Occipital lobe (tissue), 1 donor: ENCODE measurements at regions not wholly inside any gene's neighbourhood (a gene's known extent, or its start where the extent isn't known, plus 50 kb on each side); places are given as distances from the start of the nearest gene placed in this dataset.
"Not testable (repeated sequence)": the region's sequence is repeated elsewhere in the genome, so short reads cannot be mapped to it uniquely, and the experiment has no call there.

ENCODE experiments used
- DNase-seq: peaks from one replicate; lab custom pipeline; 2025; lab: John Stamatoyannopoulos, UW

DNA sequence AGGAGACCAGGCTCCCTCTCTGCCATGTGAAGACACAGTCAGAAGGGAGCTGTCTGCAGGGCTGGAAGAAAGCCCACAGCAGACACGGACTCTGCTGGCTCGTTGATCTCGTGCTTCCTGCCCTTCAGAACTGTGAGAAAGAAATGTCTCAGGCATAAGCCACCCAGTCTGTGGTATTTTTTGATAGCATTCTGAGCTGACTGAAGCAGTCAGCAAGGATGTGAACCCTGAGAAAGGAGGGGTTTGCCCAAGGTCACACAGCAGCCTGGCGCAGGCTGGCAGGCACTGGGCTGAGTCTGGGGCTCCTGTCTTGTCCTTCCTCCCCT is 255.1 kb upstream of the B3GAT1 start:
- no peak for DNase-seq

- no peak for DNase-seq
Observed at GRCh38 chr11:134666273-134667174, 254.5 kb upstream of the B3GAT1 start.

- no peak for DNase-seq
Observed at GRCh38 chr11:134665571-134666270, 253.7 kb upstream of the B3GAT1 start.

DNA sequence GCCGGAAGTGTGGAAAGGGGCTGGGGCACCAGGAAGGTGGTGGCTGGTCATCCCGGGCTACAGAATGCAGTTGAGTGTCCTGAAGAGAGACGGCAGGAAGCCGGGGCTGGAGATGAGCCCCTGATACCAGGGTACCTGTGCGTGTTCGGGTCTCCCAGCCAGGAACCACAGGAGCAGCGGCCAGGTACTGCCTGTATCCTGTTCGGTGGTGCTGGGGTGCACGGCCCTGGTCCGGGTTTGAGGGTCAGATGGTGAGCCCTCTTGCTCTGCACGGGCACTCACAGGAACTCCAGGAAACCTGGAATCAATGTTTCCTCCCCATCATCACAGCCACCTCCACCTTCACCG is 253.1 kb upstream of the B3GAT1 start:
- DNase-seq = no peak

GRCh38 chr11:134664447-134665187 is 252.6 kb upstream of the B3GAT1 start:
- DNase-seq = no peak

- DNase-seq = no peak
Observed at GRCh38 chr11:134663506-134664313, 251.7 kb upstream of the B3GAT1 start.

DNA sequence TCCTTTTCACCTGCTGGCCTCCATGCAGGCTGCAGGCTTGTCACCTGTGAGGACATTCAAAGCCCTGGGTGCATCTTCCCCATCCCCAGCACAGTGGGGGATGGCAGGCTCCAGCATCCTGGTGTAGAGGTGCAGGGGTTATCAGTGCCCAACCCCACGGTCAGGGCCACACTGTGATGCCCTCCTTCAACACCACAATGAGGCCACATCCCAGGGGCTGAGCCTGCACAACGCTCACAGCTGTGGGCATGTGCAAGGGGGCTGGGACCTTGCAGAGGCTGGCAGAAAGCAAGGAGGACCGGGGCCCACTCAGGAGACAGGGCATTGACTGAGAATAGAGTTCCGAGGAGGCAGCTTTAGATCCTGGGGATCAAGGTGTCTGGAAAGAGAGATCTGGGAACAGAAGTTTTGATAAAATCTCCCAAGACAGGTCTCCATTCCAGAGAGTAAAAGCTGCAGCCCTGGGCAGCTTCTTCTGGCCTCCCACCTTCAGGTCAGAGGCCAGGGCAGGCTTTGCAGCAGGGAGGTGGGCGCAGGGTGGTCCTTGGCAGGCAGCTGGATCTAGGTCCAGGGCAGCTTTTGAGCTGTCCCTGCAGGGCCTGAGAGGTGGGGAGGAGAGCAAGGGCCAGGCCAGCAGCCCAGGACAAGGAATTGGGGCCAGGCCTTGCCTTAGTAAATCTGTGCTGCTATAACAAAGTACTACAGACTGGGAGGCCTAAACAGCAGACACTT is 250.8 kb upstream of the B3GAT1 start:
- no peak for DNase-seq

DNA sequence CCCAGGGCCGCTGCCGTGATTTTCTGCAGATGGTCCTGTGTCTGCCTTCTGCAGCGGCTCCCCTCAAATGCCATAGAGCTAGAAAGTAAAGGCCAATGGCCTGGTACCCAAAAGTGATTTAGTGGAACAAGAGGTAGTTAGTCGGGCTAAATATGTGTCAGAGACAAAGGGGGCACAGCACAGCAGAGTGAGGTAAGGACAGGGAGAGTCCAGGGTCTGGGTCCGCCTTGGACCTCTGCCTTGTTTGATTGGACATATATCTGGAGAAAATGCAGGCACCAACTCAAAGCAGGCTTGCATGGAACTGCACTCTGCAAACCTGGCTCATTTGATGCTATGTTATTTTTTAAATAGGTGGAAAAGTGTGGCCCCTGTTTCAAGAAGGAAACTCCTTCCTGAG is 249.6 kb upstream of the B3GAT1 start:
- no peak for DNase-seq

GRCh38 chr11:134660416-134660815 is 248.4 kb upstream of the B3GAT1 start:
- DNase-seq = no peak

DNA sequence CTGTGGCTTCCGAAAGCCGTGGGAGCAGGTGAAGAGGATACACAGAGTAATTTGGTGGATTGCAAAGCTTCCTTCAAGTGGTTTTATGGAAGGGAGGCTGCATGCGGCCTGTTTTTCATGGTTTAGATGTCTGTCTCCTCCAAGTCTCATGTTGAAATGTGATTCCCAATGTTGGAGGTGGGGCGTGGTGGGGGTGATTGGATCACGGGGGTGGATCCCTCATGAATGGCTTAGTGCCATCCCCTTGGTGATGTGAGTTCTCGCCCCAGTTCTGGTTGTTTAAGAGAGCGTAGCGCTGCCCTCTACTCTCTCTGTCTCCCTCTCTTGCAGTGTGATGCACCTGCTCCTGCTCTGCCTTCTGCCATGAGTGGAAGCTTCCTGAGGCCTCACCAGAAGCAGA is 247.8 kb upstream of the B3GAT1 start:
- no peak for DNase-seq

DNA sequence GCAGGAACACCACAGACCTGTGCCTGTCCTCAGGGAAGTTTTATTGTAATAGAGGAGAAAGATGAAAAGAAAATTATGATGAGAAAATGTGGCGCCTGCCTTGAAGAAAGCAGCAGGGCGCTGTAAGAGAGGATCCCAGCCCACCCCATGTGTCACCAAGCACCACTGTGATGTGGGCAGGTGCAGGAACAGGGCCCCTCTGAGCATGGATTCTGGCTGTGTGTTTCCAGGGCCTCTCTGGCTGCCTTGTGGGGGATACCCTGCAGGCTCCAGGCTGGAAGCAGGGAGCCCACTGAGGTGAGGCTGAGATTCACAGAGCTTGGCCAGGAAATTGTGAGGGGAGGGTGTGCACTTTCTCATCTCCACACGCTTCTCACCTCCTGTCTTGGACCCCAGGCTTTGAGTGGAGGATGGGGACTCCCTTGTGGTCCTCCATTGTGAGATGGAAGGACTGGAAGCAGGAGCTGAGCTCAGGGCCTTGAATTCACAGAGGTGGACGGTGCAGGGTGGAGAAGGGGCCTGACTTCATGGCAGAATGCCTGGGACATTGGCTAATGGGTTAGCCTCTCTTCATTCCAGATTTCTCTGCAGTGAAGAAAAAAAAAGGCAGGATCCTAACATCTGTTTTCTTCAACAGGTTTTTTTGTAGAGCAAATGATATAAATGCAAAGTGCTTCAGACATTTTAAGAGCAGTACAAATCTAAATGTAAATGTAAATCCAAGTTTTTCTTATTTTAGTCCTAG is 246.6 kb upstream of the B3GAT1 start:
- no peak for DNase-seq

DNA sequence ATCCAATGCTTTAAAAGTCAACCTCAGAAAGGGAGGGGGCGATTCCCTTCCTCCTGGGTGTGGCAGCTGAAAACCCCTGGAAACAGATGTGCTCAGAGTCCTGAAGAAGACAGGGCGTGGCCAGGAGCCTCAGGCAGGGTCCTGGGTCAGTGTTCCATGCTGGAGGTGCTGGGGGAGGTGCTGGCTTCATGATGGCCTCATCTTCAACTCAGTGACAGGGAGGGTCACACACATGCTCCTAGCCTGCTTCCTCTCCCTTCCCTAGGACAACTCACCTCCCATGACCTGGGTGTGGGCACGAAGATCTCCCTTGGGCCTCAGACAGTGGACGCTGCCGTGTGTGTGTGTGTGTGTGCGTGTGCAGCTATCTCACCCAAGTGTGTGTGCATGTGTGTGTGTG is 245.6 kb upstream of the B3GAT1 start:
- no peak for DNase-seq

GRCh38 chr11:134656861-134657540 is 245.0 kb upstream of the B3GAT1 start:
- DNase-seq = no peak

DNA sequence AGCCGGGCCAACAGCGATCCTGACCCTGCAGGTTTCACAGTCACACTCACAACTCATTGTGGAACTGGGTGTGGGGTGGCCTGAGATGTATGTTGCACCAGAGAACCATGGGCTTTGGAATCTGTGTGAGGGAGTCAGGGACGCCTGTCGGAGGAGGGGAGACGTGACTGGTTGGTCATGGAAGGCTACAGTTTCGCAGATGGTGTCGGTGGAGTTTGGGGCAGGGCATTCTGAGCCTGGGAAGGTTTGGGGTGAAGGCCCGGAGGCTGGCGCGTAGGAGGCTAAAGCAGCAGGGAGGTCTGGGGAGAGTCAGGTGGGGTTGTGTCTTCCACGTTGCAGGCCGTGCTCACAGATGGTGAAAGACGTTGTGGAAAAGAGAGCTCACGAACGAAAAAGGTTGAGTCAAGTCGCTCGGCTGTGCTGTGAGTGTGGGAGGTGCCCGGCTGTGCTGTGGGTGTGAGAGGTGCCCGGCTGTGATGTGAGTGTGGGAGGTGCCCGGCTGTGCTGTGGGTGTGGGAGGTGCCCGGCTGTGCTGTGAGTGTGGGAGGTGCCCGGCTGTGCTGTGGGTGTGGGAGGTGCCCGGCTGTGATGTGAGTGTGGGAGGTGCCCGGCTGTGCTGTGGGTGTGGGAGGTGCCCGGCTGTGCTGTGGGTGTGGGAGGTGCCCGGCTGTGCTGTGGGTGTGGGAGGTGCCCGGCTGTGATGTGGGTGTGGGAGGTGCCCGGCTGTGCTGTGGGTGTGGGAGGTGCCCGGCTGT is 244.2 kb upstream of the B3GAT1 start:
- DNase-seq = not testable (repeated sequence)

- DNase-seq = no peak
Observed at GRCh38 chr11:134655189-134655989, 243.3 kb upstream of the B3GAT1 start.

DNA sequence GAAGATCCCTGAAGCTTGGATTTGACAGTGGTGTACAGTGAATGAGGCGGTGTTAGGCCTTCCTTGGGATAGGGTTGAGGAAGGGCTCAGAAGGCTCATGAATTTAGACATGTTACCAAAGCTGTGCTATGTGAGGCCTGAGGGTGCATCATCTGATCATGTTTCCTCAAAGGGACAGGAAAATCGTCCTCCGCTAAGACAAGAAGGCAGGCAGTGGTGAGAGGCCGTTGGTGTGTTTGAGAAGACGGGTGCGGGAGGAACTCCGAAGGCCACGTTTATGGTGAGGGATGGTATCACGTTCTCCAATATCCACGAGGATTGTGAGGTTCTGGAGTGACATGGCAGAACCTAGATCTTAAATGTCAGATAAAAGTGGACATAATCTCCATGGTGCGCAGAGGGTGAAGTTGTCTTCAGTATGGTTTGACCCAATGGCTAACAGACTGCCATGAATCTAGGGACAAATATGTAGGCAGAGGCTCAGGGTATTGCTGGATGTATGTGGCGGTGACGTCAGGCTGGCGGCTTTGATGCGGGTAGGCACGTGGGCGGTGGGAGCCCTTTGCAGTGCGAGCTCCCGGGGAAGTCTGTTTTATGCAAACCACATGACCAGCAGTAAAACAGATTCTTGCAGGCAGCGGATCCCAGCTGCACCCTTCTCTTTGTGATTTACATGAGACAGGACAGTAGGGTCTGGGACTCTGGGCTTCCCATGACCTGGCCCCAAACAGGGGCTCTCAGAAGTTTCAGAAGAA is 242.3 kb upstream of the B3GAT1 start:
- no peak for DNase-seq

- no peak for DNase-seq
Observed at GRCh38 chr11:134652586-134653255, 240.7 kb upstream of the B3GAT1 start.
